ENCODE measurements at regions not wholly inside any gene's neighbourhood (a gene's known extent, or its start where the extent isn't known, plus 50 kb on each side); places are given as distances from the start of the nearest gene placed in this dataset.

GRCh38 chr2:228786901-228787300, 484.2 kb downstream of the PID1 start:
- DNase-seq, result no peak
- no peaks in the 10 kb centered on the region for H4K20me1 ChIP-seq (ENCODE audit: insufficient read depth, low read length)
- H3K9ac ChIP-seq (ENCODE audit: insufficient read depth, low read length, poor library complexity, severe bottlenecking), result no peak overlapping the region
- no peaks in the 10 kb centered on the region for H3K79me2 ChIP-seq (ENCODE audit: insufficient read depth, low read length)
- no peak overlapping the region for H3K4me2 ChIP-seq (replicated peaks; ENCODE audit: extremely low read depth, low read length, poor library complexity, severe bottlenecking)
- H3K4me1 ChIP-seq (ENCODE audit: control insufficient read depth in 1 of 2, insufficient read depth in 2 of 2, low read length in 2 of 2), result no peaks in the 10 kb centered on the region
- WGBS (ENCODE audit: insufficient coverage), result 83% methylated on average over 6 of the region's 6 CpGs
- Mint-ChIP-seq H3K9me3 (peaks cover 2 to 9% (median 4%) of the 10 kb centered on the region in 7 donors), H3K36me3 (no peaks in the 10 kb centered on the region), H3K4me1 (no peaks in the 10 kb centered on the region), H3K4me3 (no peak overlapping the region), H3K27me3 (ENCODE audit: low read depth in 3 of 3) (no peaks in the 10 kb centered on the region), H3K27ac (no peak overlapping the region)
- H3K27me3 ChIP-seq (ENCODE audit: control insufficient read depth in 2 of 2, insufficient read depth in 2 of 2, low read length in 2 of 2), result no peaks in the 10 kb centered on the region
- H3K4me3 ChIP-seq (replicated peaks in 1 of 3; ENCODE audit: low read depth in 2 of 3, low read length in 3 of 3), result no peak overlapping the region
- intact Hi-C loops (cut with micrococcal nuclease), result no loop called here
- H2AFZ ChIP-seq (ENCODE audit: insufficient read depth, low read depth, low read length, poor library complexity, severe bottlenecking), result no peak overlapping the region
- TF ChIP-seq CTCF (IDR thresholded peaks at IDR 0.05), result no peak
- peaks cover 9 to 10% of the 10 kb centered on the region in 2 donors for H3K9me3 ChIP-seq (replicated peaks in 1 of 2; ENCODE audit: control insufficient read depth in 1 of 2, insufficient read depth in 1 of 2, low read length in 2 of 2)
- H3K36me3 ChIP-seq (replicated peaks in 1 of 2; ENCODE audit: control insufficient read depth in 1 of 2, insufficient read depth in 2 of 2, low read length in 2 of 2), result no peaks in the 10 kb centered on the region
- H3K27ac ChIP-seq (ENCODE audit: low read depth in 1 of 2, low read length in 2 of 2), result no peak overlapping the region

GRCh38 chr2:228782281-228782680, 488.8 kb downstream of the PID1 start:
- DNase-seq, result no peak
- Histone ChIP-seq H4K20me1 (ENCODE audit: insufficient read depth, low read length) (no peaks in the 10 kb centered on the region), H3K4me2 (replicated peaks; ENCODE audit: extremely low read depth, low read length, poor library complexity, severe bottlenecking) (no peak overlapping the region), H3K36me3 (replicated peaks in 1 of 2; ENCODE audit: control insufficient read depth in 1 of 2, insufficient read depth in 2 of 2, low read length in 2 of 2) (no peaks in the 10 kb centered on the region), H3K27ac (ENCODE audit: low read depth in 1 of 2, low read length in 2 of 2) (no peak overlapping the region), H3K4me1 (ENCODE audit: control insufficient read depth in 1 of 2, insufficient read depth in 2 of 2, low read length in 2 of 2) (no peaks in the 10 kb centered on the region), H3K9ac (ENCODE audit: insufficient read depth, low read length, poor library complexity, severe bottlenecking) (no peak overlapping the region), H3K27me3 (ENCODE audit: control insufficient read depth in 2 of 2, insufficient read depth in 2 of 2, low read length in 2 of 2) (no peaks in the 10 kb centered on the region), H3K9me3 (replicated peaks in 1 of 2; ENCODE audit: control insufficient read depth in 1 of 2, insufficient read depth in 1 of 2, low read length in 2 of 2) (peaks cover 9 to 23% of the 10 kb centered on the region in 2 donors), H3K4me3 (replicated peaks in 1 of 3; ENCODE audit: low read depth in 2 of 3, low read length in 3 of 3) (no peak overlapping the region), H2AFZ (ENCODE audit: insufficient read depth, low read depth, low read length, poor library complexity, severe bottlenecking) (no peak overlapping the region), H3K79me2 (ENCODE audit: insufficient read depth, low read length) (no peaks in the 10 kb centered on the region)
- no peak for TF ChIP-seq CTCF (IDR thresholded peaks at IDR 0.05)
- H3K9me3 Mint-ChIP-seq, result peaks cover 2 to 10% (median 4%) of the 10 kb centered on the region in 7 donors
- no peak overlapping the region for H3K4me3 Mint-ChIP-seq
- H3K36me3 Mint-ChIP-seq, result no peaks in the 10 kb centered on the region
- no peaks in the 10 kb centered on the region for H3K27me3 Mint-ChIP-seq (ENCODE audit: low read depth in 3 of 3)
- 100% methylated on average over 2 of the region's 4 CpGs for WGBS (ENCODE audit: insufficient coverage)
- intact Hi-C loops (cut with micrococcal nuclease), result no loop called here
- peak overlapping the region in 1 of 7 donors; percentile 50 for H3K27ac Mint-ChIP-seq
- no peaks in the 10 kb centered on the region for H3K4me1 Mint-ChIP-seq

All from CD14-positive monocyte (primary cell).